IMR-90 (cell line): ENCODE measurements at regions not wholly inside any gene's neighbourhood (a gene's known extent, or its start where the extent isn't known, plus 50 kb on each side); places are given as distances from the start of the nearest gene placed in this dataset.
A peak's percentile ranks its signal among the peaks of the same experiment; 100 is the strongest.

Source experiments
- ATAC-seq: fragments of 200-7000 bp; cut with Tn5 transposase; 2 replicates; pipeline ENCODE4 v1.9.1; 2020; ENCODE audit warnings: low read depth, mild to moderate bottlenecking, moderate library complexity
- BruUV-seq: library from RNA; stranded (reverse); fragments of 400-500 nt; replicated peaks from 2 replicates; lab custom pipeline; 2021; lab: Mats Ljungman, UMichigan
- CTCF ChIA-PET: fragments of 300-600 bp; formaldehyde crosslinking; extraction: SDS; loops from one replicate; lab custom pipeline; 2021; ENCODE audit warnings: antibody characterized with exemption; lab: Yijun Ruan, JAX
- POLR2A ChIA-PET: fragments of 300-600 bp; sonication (Branson Sonifier 250); formaldehyde crosslinking; loops from one replicate; lab custom pipeline; 2022; ENCODE audit warnings: antibody characterized with exemption; ENCODE audit not compliant: unreplicated experiment; lab: Charles Lee
- DNase-seq: peaks from one replicate; pipeline ENCODE4 v3.0.0; 2013
- H2AFZ ChIP-seq: replicated peaks from 2 replicates; pipeline ENCODE3; 2013; ENCODE audit warnings: low read length, mild to moderate bottlenecking; ENCODE audit not compliant: poor library complexity
- H2AK5ac ChIP-seq: 2 replicates; pipeline ENCODE4 v1.6.1; 2013; ENCODE audit warnings: low read depth, low read length, inconsistent platforms
- H2AK9ac ChIP-seq: replicated peaks from 2 replicates; pipeline ENCODE3; 2013; ENCODE audit warnings: mild to moderate bottlenecking, low read depth, low read length, moderate library complexity; ENCODE audit not compliant: poor library complexity
- H2BK120ac ChIP-seq: 2 replicates; pipeline ENCODE4 v1.6.1; 2013; ENCODE audit warnings: low read depth, low read length, inconsistent platforms
- H2BK15ac ChIP-seq: 3 replicates; pipeline ENCODE4 v1.6.1; 2013; ENCODE audit warnings: low read depth, low read length, inconsistent platforms
- H2BK20ac ChIP-seq: 2 replicates; pipeline ENCODE4 v1.6.1; 2013; ENCODE audit warnings: low read depth, mild to moderate bottlenecking, inconsistent platforms, low read length, moderate library complexity
- H2BK5ac ChIP-seq: 2 replicates; pipeline ENCODE4 v1.6.1; 2013; ENCODE audit warnings: mild to moderate bottlenecking, low read depth, low read length, inconsistent platforms; ENCODE audit not compliant: poor library complexity, severe bottlenecking
- H3K14ac ChIP-seq: replicated peaks from 2 replicates; pipeline ENCODE4 v1.6.1; 2013; ENCODE audit warnings: low read depth, low read length, inconsistent platforms
- H3K18ac ChIP-seq: 2 replicates; pipeline ENCODE4 v1.6.1; 2013; ENCODE audit warnings: low read depth, low read length, control low read depth
- H3K23ac ChIP-seq: 2 replicates; pipeline ENCODE4 v1.6.1; 2013; ENCODE audit warnings: low read depth, low read length, inconsistent platforms
- H3K27ac ChIP-seq: 2 replicates; pipeline ENCODE4 v1.5.1; 2013; ENCODE audit warnings: mild to moderate bottlenecking, control low read depth, low read length; ENCODE audit not compliant: insufficient read depth
- H3K27me3 ChIP-seq: 2 replicates; pipeline ENCODE4 v1.6.1; 2013; ENCODE audit warnings: low read length; ENCODE audit not compliant: control insufficient read depth, insufficient read depth
- H3K36me3 ChIP-seq: 2 replicates; pipeline ENCODE4 v1.6.1; 2013; ENCODE audit warnings: low read length, mixed read lengths; ENCODE audit not compliant: control insufficient read depth, insufficient read depth
- H3K4ac ChIP-seq: 2 replicates; pipeline ENCODE4 v1.6.1; 2013; ENCODE audit warnings: low read depth, low read length, inconsistent platforms
- H3K4me1 ChIP-seq: 2 replicates; pipeline ENCODE4 v1.6.1; 2013; ENCODE audit warnings: low read length, mixed read lengths; ENCODE audit not compliant: control insufficient read depth, insufficient read depth
- H3K4me2 ChIP-seq: 2 replicates; pipeline ENCODE4 v1.6.1; 2013; ENCODE audit warnings: low read depth, mild to moderate bottlenecking, control low read depth, low read length, moderate library complexity
- H3K4me3 ChIP-seq: 2 replicates; pipeline ENCODE4 v1.5.1; 2013; ENCODE audit warnings: low read depth, mild to moderate bottlenecking, control low read depth, low read length, moderate library complexity; ENCODE audit not compliant: insufficient read depth
- H3K56ac ChIP-seq: 2 replicates; pipeline ENCODE4 v1.6.1; 2013; ENCODE audit warnings: low read length, inconsistent platforms; ENCODE audit not compliant: insufficient read depth; ENCODE audit errors: extremely low read depth
- H3K79me1 ChIP-seq, 2 experiments: 2 replicates each; pipeline ENCODE4 v1.6.1; 2013; ENCODE audit warnings: low read length in 2 of 2, inconsistent platforms in 1 of 2, low read depth in 1 of 2
- H3K9ac ChIP-seq: 2 replicates; pipeline ENCODE4 v1.6.1; 2013; ENCODE audit warnings: low read depth, low read length, control low read depth
- H3K9me1 ChIP-seq: 2 replicates; pipeline ENCODE4 v1.6.1; 2013; ENCODE audit warnings: low read length, inconsistent platforms; ENCODE audit not compliant: insufficient read depth
- H3K9me3 ChIP-seq: 2 replicates; pipeline ENCODE4 v1.6.1; 2013; ENCODE audit warnings: low read length; ENCODE audit not compliant: control insufficient read depth, insufficient read depth
- H4K20me1 ChIP-seq: 2 replicates; pipeline ENCODE4 v1.6.1; 2013; ENCODE audit warnings: low read length, inconsistent platforms; ENCODE audit not compliant: insufficient read depth
- H4K5ac ChIP-seq: 2 replicates; pipeline ENCODE4 v1.6.1; 2013; ENCODE audit warnings: mild to moderate bottlenecking, low read depth, low read length, control low read depth
- H4K8ac ChIP-seq, 2 experiments: 2 replicates each; pipeline ENCODE4 v1.6.1; 2013; ENCODE audit warnings: low read depth in 2 of 2, low read length in 2 of 2, control low read depth in 1 of 2, inconsistent platforms in 1 of 2
- H4K91ac ChIP-seq: 2 replicates; pipeline ENCODE4 v1.6.1; 2013; ENCODE audit warnings: low read depth, low read length, inconsistent platforms; ENCODE audit not compliant: insufficient read depth
- FOS ChIP-seq: fragments of 150-350 bp; IDR thresholded peaks from 2 replicates; pipeline ENCODE4 v1.6.1; 2016; ENCODE audit warnings: low read depth, low read length
- NFE2L2 ChIP-seq: fragments of 150-350 bp; IDR thresholded peaks from 2 replicates; pipeline ENCODE4 v1.6.1; 2016; ENCODE audit warnings: low read depth, mild to moderate bottlenecking, low read length
- RFX5 ChIP-seq: IDR thresholded peaks from 2 replicates; pipeline ENCODE4 v1.8.0; 2012; ENCODE audit warnings: low read depth, mild to moderate bottlenecking, low read length, moderate library complexity
- WGBS, 2 experiments: methylation state at CpG; one replicate each; pipeline versions ENCODE4 v1.1.5 to v1.1.7; 2013; ENCODE audit warnings: missing lambda C conversion rate in 2 of 2; ENCODE audit not compliant: insufficient read length in 1 of 2; ENCODE audit errors: extremely low coverage in 2 of 2; 5-methylcytosine and 5-hydroxymethylcytosine counted together
- dilution Hi-C: fragments of 300-500 bp; cut with HindIII; formaldehyde crosslinking; loops from one replicate; pipeline ENCODE4 v1.14.3; 2018; ENCODE audit warnings: low sequenced_read_pairs; ENCODE audit not compliant: unreplicated experiment
- in situ Hi-C: fragments of 300-500 bp; cut with MboI; formaldehyde crosslinking; loops from 3 replicates; pipeline ENCODE4 v1.14.3; 2019; ENCODE audit warnings: low sequenced_read_pairs, inconsistent platforms, mixed read lengths
- intact Hi-C: fragments of 100-400 bp; cut with micrococcal nuclease; formaldehyde crosslinking; loops from 2 replicates; pipeline ENCODE4 v1.10.0; 2022

GRCh38 chr9:80492221-80492620, 920.5 kb downstream of the TLE4 start:
- Histone ChIP-seq H3K27me3 (no peaks in the 10 kb centered on the region), H2AK9ac (no peak overlapping the region), H3K4me3 (no peak overlapping the region), H4K8ac (no peak overlapping the region), H3K4me1 (no peaks in the 10 kb centered on the region), H4K91ac (no peak overlapping the region), H2BK5ac (no peak overlapping the region), H3K14ac (no peak overlapping the region), H2BK15ac (no peak overlapping the region), H2AK5ac (no peak overlapping the region), H3K9me1 (no peaks in the 10 kb centered on the region), H3K56ac (no peak overlapping the region), H3K9me3 (no peaks in the 10 kb centered on the region), H3K79me1 (no peaks in the 10 kb centered on the region), H3K36me3 (no peaks in the 10 kb centered on the region), H3K23ac (no peak overlapping the region), H3K27ac (no peak overlapping the region), H2BK120ac (no peak overlapping the region), H3K9ac (no peak overlapping the region), H3K18ac (no peak overlapping the region), H3K4me2 (no peak overlapping the region), H3K4ac (no peak overlapping the region), H4K20me1 (no peaks in the 10 kb centered on the region), H4K5ac (no peak overlapping the region), H2AFZ (no peak overlapping the region), H2BK20ac (no peak overlapping the region)
- DNase-seq (peak; percentile 43), ATAC-seq (peak; percentile 60)
- intact Hi-C loops (no loop called here), dilution Hi-C loops (no loop called here), in situ Hi-C loops (no loop called here)
- ChIA-PET POLR2A (no interaction called here), CTCF (no interaction called here)
- 20% methylated on average over 1 of the region's 3 CpGs; no CpG with 5 or more reads in 1 of the 2 experiments for WGBS, 2 experiments
- TF ChIP-seq RFX5, result 0 out of 2 replicates have a peak, but pooled peaks have one; percentile 31
- TF ChIP-seq NFE2L2, result no peak
- no peak for TF ChIP-seq FOS
- BruUV-seq, result no TSS peak
